Panc1 (cell line): ENCODE measurements at regions not wholly inside any gene's neighbourhood (a gene's known extent, or its start where the extent isn't known, plus 50 kb on each side); places are given as distances from the start of the nearest gene placed in this dataset.
A peak's percentile ranks its signal among the peaks of the same experiment; 100 is the strongest.

ENCODE experiments used
- ATAC-seq: fragments of 200-7000 bp; cut with Tn5 transposase; 2 replicates; pipeline ENCODE4 v1.9.1; 2020; ENCODE audit warnings: mild to moderate bottlenecking, moderate library complexity
- BruUV-seq: library from RNA; stranded (reverse); fragments of 400-500 nt; replicated peaks from 2 replicates; lab custom pipeline; 2021; lab: Mats Ljungman, UMichigan
- CTCF ChIA-PET: fragments of 300-600 bp; sonication (Branson Sonifier 250); formaldehyde crosslinking; loops from one replicate; lab custom pipeline; 2022; ENCODE audit warnings: antibody characterized with exemption; lab: Charles Lee
- POLR2A ChIA-PET: fragments of 300-600 bp; sonication (Branson Sonifier 250); formaldehyde crosslinking; loops from one replicate; lab custom pipeline; 2022; ENCODE audit warnings: antibody characterized with exemption; lab: Charles Lee
- DNase-seq: peaks from one replicate; pipeline ENCODE4 v3.0.0-alpha.2; 2010; ENCODE audit warnings: low read depth, low spot score
- H3K27ac ChIP-seq: 2 replicates; pipeline ENCODE4 v1.5.1; 2011; ENCODE audit warnings: mild to moderate bottlenecking, low read length, inconsistent platforms
- H3K27me3 ChIP-seq: fragments of 200-500 bp; sonication (Bioruptor generic); 2 replicates; pipeline ENCODE4 v1.6.0; 2014; ENCODE audit warnings: low read length, inconsistent platforms; ENCODE audit not compliant: control insufficient read depth, insufficient read depth
- H3K36me3 ChIP-seq: fragments of 200-500 bp; sonication (Bioruptor generic); 2 replicates; pipeline ENCODE4 v1.5.1; 2014; ENCODE audit warnings: inconsistent platforms, mild to moderate bottlenecking, low read length, moderate library complexity; ENCODE audit not compliant: control insufficient read depth, insufficient read depth
- H3K4me1 ChIP-seq: 2 replicates; pipeline ENCODE4 v1.5.1; 2011; ENCODE audit warnings: inconsistent platforms, mild to moderate bottlenecking, low read length, moderate library complexity; ENCODE audit not compliant: control insufficient read depth, insufficient read depth
- H3K4me3 ChIP-seq, 2 experiments: 2 replicates each; pipeline ENCODE4 v1.5.1; 2011 to 2012; ENCODE audit warnings: low read depth in 2 of 2, low read length in 2 of 2, mild to moderate bottlenecking in 2 of 2, inconsistent platforms in 1 of 2, moderate library complexity in 1 of 2
- H3K9me3 ChIP-seq: fragments of 200-500 bp; sonication (Bioruptor generic); 2 replicates; pipeline ENCODE4 v1.5.1; 2014; ENCODE audit warnings: low read depth, mild to moderate bottlenecking, inconsistent platforms, low read length, moderate library complexity; ENCODE audit not compliant: control insufficient read depth, insufficient read depth
- CTCF ChIP-seq: fragments of 450-650 bp; IDR thresholded peaks from 2 replicates; pipeline ENCODE4 v1.5.1; 2017; ENCODE audit warnings: mild to moderate bottlenecking
- POLR2AphosphoS5 ChIP-seq: IDR thresholded peaks from 2 replicates; pipeline ENCODE4 v1.6.1; 2012; ENCODE audit warnings: mild to moderate bottlenecking, low read depth, low read length, moderate library complexity
- REST ChIP-seq, 2 experiments: IDR thresholded peaks; 2 replicates each; pipeline ENCODE4 v1.6.1; 2011 to 2012; ENCODE audit warnings: low read depth in 2 of 2, control low read depth in 1 of 2, low read length in 1 of 2, mild to moderate bottlenecking in 1 of 2, moderate library complexity in 1 of 2; ENCODE audit not compliant: insufficient read depth in 1 of 2
- SIN3A ChIP-seq: IDR thresholded peaks from 2 replicates; pipeline ENCODE4 v1.6.1; 2012; ENCODE audit warnings: low read depth, mild to moderate bottlenecking, low read length, moderate library complexity, borderline replicate concordance; ENCODE audit not compliant: insufficient read depth
- TCF7L2 ChIP-seq: IDR thresholded peaks from 2 replicates; pipeline ENCODE4 v1.6.1; 2011; ENCODE audit warnings: mild to moderate bottlenecking, low read depth, low read length, inconsistent platforms
- in situ Hi-C: cut with HindIII; loops from 2 replicates; pipeline ENCODE4 v1.10.0; 2016; ENCODE audit warnings: low sequenced_read_pairs, low pct_unique_long_range_greater_than_20kb
- intact Hi-C: fragments of 100-400 bp; cut with micrococcal nuclease; formaldehyde crosslinking; loops from one replicate; pipeline ENCODE4 v1.10.0; 2022; ENCODE audit not compliant: unreplicated experiment

GRCh38 chr10:133031541-133032125 lies 56.1 kb upstream of the ADGRA1 start:
- Histone ChIP-seq H3K4me1 (no peaks in the 10 kb centered on the region), H3K4me3 (no peak overlapping the region), H3K27ac (no peak overlapping the region), H3K36me3 (no peaks in the 10 kb centered on the region), H3K9me3 (no peaks in the 10 kb centered on the region), H3K27me3 (peaks cover 23% of the 10 kb centered on the region)
- TF ChIP-seq SIN3A, result no peak
- TF ChIP-seq REST (IDR thresholded peaks at IDR 0.05; ENCODE audit: insufficient read depth in 1 of 2, low read depth in 2 of 2, low read length in 1 of 2), result no peak
- TF ChIP-seq CTCF, result no peak
- TF ChIP-seq POLR2AphosphoS5, result no peak
- TF ChIP-seq TCF7L2, result no peak
- POLR2A ChIA-PET, result no interaction called here
- CTCF ChIA-PET, result no interaction called here
- DNase-seq (no peak), ATAC-seq (peak; percentile 15; the same call in 1 of the 2 replicates)
- intact Hi-C loops (no loop called here), in situ Hi-C loops (no loop called here)
- no TSS peak for BruUV-seq

GRCh38 chr10:133030781-133031180 lies 56.9 kb upstream of the ADGRA1 start:
- ATAC-seq, result no peak
- intact Hi-C loops (no loop called here), in situ Hi-C loops (no loop called here)
- CTCF ChIA-PET, result no interaction called here
- POLR2A ChIA-PET, result no interaction called here
- no peak for TF ChIP-seq SIN3A
- TF ChIP-seq POLR2AphosphoS5, result no peak
- no peak for TF ChIP-seq TCF7L2
- no peak for TF ChIP-seq CTCF
- TF ChIP-seq REST (IDR thresholded peaks at IDR 0.05; ENCODE audit: insufficient read depth in 1 of 2, low read depth in 2 of 2, low read length in 1 of 2), result no peak
- H3K27me3 ChIP-seq, result peaks cover 17% of the 10 kb centered on the region
- no peak overlapping the region for H3K27ac ChIP-seq
- H3K4me1 ChIP-seq, result no peaks in the 10 kb centered on the region
- BruUV-seq, result no TSS peak
- H3K9me3 ChIP-seq, result no peaks in the 10 kb centered on the region
- no peak overlapping the region for H3K4me3 ChIP-seq
- DNase-seq, result no peak
- H3K36me3 ChIP-seq, result no peaks in the 10 kb centered on the region
